Astrocyte of the cerebellum (primary cell): ENCODE measurements at regions not wholly inside any gene's neighbourhood (a gene's known extent, or its start where the extent isn't known, plus 50 kb on each side); places are given as distances from the start of the nearest gene placed in this dataset.

Experiments used
- DNase-seq: peaks from one replicate; pipeline ENCODE4 v3.0.0-alpha.2; 2011; ENCODE audit warnings: low read depth
- H3K4me3 ChIP-seq: 2 replicates; pipeline ENCODE4 v1.5.1; 2011; ENCODE audit warnings: mild to moderate bottlenecking, low read depth, low read length, moderate library complexity
- in situ Hi-C: cut with HindIII; loops from 2 replicates; pipeline ENCODE4 v1.10.0; 2017; ENCODE audit warnings: low sequenced_read_pairs
- TF ChIP-seq, protein P1 (sequence below): IDR thresholded peaks from 2 replicates; pipeline ENCODE4 v1.5.1; 2012; ENCODE audit warnings: low read length, low read depth, moderate library complexity, mild to moderate bottlenecking; ENCODE audit errors: missing control alignments

DNA sequence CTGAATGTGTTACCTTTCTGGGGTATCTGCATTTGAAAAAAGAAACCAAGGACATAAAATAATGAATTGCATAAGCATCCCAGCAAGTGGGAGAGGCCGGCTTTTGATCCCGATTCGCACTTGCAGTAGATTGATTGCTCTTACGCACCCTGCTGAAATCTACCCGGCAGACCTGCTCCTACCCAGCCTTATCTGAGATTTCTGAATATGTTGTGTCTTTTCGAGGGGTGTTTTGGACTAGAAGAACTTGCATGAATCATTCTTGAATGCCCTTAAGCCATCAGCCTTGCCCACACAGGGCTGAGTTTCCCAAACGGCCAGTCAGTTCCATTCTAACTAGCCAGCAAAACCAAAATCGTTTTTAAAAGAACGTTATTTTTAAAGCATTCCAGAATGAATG, 174.4 kb upstream of the BCOR start:
- TF ChIP-seq, protein P1, sequence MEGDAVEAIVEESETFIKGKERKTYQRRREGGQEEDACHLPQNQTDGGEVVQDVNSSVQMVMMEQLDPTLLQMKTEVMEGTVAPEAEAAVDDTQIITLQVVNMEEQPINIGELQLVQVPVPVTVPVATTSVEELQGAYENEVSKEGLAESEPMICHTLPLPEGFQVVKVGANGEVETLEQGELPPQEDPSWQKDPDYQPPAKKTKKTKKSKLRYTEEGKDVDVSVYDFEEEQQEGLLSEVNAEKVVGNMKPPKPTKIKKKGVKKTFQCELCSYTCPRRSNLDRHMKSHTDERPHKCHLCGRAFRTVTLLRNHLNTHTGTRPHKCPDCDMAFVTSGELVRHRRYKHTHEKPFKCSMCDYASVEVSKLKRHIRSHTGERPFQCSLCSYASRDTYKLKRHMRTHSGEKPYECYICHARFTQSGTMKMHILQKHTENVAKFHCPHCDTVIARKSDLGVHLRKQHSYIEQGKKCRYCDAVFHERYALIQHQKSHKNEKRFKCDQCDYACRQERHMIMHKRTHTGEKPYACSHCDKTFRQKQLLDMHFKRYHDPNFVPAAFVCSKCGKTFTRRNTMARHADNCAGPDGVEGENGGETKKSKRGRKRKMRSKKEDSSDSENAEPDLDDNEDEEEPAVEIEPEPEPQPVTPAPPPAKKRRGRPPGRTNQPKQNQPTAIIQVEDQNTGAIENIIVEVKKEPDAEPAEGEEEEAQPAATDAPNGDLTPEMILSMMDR: no peak
- no peak for DNase-seq
- in situ Hi-C loops: no loop called here
- no peak overlapping the region for H3K4me3 ChIP-seq

DNA sequence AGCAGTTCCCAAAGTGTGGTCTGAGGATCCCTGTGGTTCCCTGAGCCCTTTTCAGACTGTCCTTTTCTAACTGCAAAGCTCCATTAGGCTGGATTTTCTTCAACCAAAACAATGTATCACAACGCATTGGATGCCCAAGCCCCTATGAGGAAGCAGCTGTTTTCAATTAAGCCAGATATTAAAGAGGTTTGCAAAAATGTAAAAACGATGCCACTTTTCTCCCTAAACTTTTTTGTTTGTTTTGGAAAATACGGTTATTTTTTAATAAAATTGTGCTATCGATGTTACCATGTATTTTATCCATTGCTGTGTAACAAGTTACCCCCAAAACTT, 170.4 kb upstream of the BCOR start:
- TF ChIP-seq, protein P1: no peak
- no peak for DNase-seq
- in situ Hi-C loops: no loop called here
- H3K4me3 ChIP-seq: no peak overlapping the region

DNA sequence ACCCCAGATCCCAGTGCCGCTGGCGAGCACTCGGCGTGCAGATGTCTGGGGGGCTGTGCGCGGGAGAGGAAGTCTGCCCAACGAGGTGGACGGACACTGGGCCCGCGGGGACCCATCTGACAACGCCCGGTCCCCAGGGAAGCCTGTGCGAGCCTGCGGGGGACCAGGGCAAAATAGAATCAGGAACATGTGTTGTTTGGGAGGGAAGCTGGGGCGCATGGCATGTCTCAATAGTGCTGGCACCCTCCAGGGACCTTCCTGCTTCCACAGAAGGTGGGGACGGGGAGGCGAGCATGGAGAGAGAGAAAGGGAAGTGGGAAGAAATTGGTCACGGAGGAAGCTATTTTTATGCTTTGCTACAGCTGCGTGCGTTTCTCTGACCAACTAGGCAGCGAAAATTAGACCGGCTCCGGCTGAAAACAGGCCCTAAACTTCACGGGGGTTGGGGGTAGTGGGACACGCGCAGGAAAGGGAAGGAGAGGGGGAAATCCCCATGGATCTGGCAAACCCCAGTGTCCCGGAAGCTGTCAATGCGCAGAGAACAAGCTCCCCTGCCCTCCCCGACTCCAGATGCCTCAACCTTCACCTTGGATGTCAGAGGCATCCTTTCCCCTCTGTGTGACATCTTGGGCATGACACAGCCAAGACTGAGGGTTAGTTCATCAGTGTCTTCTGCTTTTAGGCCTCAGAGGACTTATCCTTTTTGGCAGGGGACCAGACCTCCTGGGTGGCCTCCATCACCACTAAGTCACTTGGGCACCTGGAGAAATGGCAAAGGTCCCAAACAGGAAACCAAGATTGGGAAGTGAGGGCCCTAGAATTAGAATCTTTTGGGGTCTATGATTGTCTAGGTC, 169.8 kb upstream of the BCOR start:
- in situ Hi-C loops: no loop called here
- DNase-seq: no peak
- TF ChIP-seq, protein P1: no peak
- peak overlapping the region; percentile 27 for H3K4me3 ChIP-seq

DNA sequence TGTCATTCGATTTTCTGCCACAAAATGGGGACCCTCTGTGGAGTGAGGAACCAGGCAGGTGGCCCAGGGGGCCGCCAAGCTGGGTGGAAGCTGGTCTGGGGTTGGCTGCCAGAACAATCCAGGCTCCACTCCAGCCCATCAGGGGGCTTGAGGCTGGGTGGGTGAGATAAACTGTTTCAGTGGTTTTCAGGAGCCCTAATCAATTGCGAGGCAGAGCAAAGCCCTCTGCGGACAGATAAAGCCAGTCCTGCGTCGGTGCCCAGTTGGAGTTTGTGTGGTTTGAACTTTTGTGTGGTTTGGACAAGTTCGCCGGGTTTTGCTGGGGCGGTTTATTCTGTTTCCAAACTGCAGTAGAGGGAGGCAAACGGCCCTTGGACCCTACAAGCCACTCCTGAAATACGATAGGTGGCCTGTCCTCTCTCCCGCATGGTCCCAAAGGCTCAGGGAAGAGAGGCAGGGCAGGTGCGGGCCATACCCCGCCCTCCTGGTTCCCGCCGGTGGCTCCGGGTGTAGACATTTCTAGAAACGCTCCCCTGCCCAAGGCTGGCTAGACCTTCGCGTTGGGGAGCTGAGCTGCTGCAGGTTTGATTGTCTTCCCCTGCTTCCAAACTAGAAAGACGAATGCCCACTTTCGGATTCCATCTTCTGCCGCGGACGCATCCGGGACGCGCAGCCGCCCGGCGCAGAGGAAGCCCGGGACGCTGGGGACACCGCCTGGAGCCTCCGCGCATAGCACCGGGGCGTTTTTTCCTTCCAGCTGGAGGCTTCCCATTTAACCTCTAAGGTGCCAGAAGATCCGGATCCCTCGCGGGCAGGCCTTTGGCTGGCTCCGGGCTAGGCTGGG, 169.0 kb upstream of the BCOR start:
- DNase-seq: no peak
- TF ChIP-seq, protein P1: peak; percentile 66
- peak overlapping the region; percentile 27 for H3K4me3 ChIP-seq
- in situ Hi-C loops: no loop called here

DNA sequence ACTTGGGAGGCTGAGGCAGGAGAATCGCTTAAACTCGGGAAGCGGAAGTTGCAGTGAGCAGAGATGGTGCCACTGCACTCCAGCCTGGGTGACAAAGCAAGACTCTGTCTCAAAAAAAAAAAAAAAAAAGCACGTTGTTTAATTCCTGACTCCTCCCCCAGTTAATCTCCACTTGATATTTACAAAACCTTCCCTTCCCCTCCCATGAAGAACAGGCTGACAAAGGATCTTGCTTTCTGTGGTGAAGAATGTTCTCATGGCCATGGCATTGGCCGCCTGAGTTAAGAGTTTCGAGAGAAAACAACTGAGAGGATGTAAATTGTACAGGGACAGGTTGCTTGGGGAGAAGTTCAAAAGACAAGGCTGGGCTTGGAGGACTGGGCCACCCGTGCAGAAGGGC, 168.2 kb upstream of the BCOR start:
- no peak overlapping the region for H3K4me3 ChIP-seq
- TF ChIP-seq, protein P1: no peak
- in situ Hi-C loops: no loop called here
- no peak for DNase-seq

DNA sequence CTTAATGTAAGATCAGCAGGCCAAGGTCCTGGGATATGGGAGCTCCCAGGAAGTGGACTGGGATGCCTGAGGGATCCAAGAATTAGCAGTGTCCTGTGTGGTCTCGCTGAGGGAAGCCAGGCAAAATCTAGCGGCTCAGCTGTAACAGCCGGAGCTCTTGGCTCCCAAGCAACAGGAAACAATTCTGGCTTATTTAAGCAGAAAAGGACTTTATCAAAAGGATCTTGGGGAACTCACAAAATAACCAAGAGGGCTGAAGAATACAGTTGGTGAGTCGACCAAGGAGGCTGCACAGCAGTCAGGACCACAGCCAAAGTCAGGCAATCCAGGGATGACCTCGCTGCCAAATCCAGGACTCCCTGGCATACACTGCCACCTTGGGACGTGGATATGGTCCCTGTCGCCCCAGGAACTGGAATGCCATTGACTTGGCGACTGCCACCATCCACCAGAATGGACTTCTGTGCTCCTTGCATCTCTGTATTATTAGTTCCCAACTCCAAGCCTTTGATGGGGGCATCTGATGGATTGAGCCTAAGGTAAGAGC, 165.3 kb upstream of the BCOR start:
- DNase-seq: no peak
- in situ Hi-C loops: no loop called here
- TF ChIP-seq, protein P1: no peak
- H3K4me3 ChIP-seq: no peak overlapping the region
